MCF 10A (cell line): ENCODE measurements at regions not wholly inside any gene's neighbourhood (a gene's known extent, or its start where the extent isn't known, plus 50 kb on each side); places are given as distances from the start of the nearest gene placed in this dataset.

Experiments
- BruUV-seq: library from RNA; stranded (reverse); fragments of 400-500 nt; replicated peaks from 2 replicates; lab custom pipeline; 2021; lab: Mats Ljungman, UMichigan
- CTCF ChIA-PET: fragments of 300-600 bp; sonication (Branson Sonifier 250); formaldehyde crosslinking; extraction: SDS; loops from one replicate; lab custom pipeline; 2021; ENCODE audit warnings: antibody characterized with exemption, inconsistent platforms; lab: Yijun Ruan, JAX
- POLR2A ChIA-PET: fragments of 300-600, 350-650 bp; sonication (Branson Sonifier 250); formaldehyde crosslinking; extraction: SDS; loops from one replicate; lab custom pipeline; 2020; ENCODE audit warnings: antibody characterized with exemption, inconsistent platforms; lab: Yijun Ruan, JAX
- DNase-seq: peaks from one replicate; pipeline ENCODE4 v3.0.0-alpha.2; 2018; ENCODE audit not compliant: unreplicated experiment
- H3K27ac Mint-ChIP-seq: one replicate; pipeline ENCODE4 v1.8.0; 2022; ENCODE audit warnings: mild to moderate bottlenecking, low read depth, mixed read lengths; ENCODE audit not compliant: unreplicated experiment
- H3K27me3 Mint-ChIP-seq: one replicate; pipeline ENCODE4 v1.8.0; 2022; ENCODE audit warnings: mixed read lengths; ENCODE audit not compliant: insufficient read depth, unreplicated experiment
- H3K36me3 Mint-ChIP-seq: one replicate; pipeline ENCODE4 v1.8.0; 2022; ENCODE audit warnings: mild to moderate bottlenecking, moderate library complexity, mixed read lengths; ENCODE audit not compliant: insufficient read depth, unreplicated experiment
- H3K4me1 Mint-ChIP-seq: one replicate; pipeline ENCODE4 v1.8.0; 2022; ENCODE audit warnings: mixed read lengths; ENCODE audit not compliant: insufficient read depth, unreplicated experiment
- H3K4me3 Mint-ChIP-seq: one replicate; pipeline ENCODE4 v1.8.0; 2022; ENCODE audit warnings: mild to moderate bottlenecking, moderate library complexity, mixed read lengths; ENCODE audit not compliant: unreplicated experiment
- H3K9me3 Mint-ChIP-seq: one replicate; pipeline ENCODE4 v1.8.0; 2022; ENCODE audit warnings: mixed read lengths; ENCODE audit not compliant: unreplicated experiment
- CTCF ChIP-seq: fragments of 200-600 bp; IDR thresholded peaks from one replicate; pipeline ENCODE4 v1.8.0; 2022; ENCODE audit warnings: antibody characterized with exemption, mild to moderate bottlenecking; ENCODE audit not compliant: unreplicated experiment
- intact Hi-C: fragments of 100-400 bp; cut with micrococcal nuclease; formaldehyde crosslinking; loops from 2 replicates; pipeline ENCODE4 v1.14.1; 2022

- peak; percentile 31 for DNase-seq
- CTCF ChIA-PET: interaction anchor here (1.0 to 1.6 kb wide), 4 partner anchors 9 to 98 kb away, joined by 4 to 9 read pairs (median 6); no protein-coding TSS in a partner anchor
Observed at GRCh38 chr11:32213223-32213622, 122.3 kb downstream of the RCN1 start.

GRCh38 chr11:32215157-32215556 is 124.3 kb downstream of the RCN1 start:
- Mint-ChIP-seq H3K4me3 (no peak overlapping the region), H3K27me3 (peaks cover under 1% of the 10 kb centered on the region), H3K4me1 (no peaks in the 10 kb centered on the region), H3K9me3 (no peaks in the 10 kb centered on the region), H3K27ac (no peak overlapping the region), H3K36me3 (no peaks in the 10 kb centered on the region)
- CTCF ChIA-PET: interaction anchor here (0.7 to 2.8 kb wide), 5 partner anchors 14 to 163 kb away, joined by 3 to 6 read pairs (median 3); no protein-coding TSS in a partner anchor
- no TSS peak for BruUV-seq
- TF ChIP-seq CTCF: no peak
- intact Hi-C loops: no loop called here
- DNase-seq: no peak
- POLR2A ChIA-PET: no interaction called here

More at GRCh38 chr11:32213223-32213622, 122.3 kb downstream of the RCN1 start:
- POLR2A ChIA-PET: no interaction called here
- BruUV-seq: no TSS peak
- Mint-ChIP-seq H3K9me3 (no peaks in the 10 kb centered on the region), H3K36me3 (no peaks in the 10 kb centered on the region), H3K27ac (no peak overlapping the region), H3K27me3 (peaks cover 20% of the 10 kb centered on the region), H3K4me1 (no peaks in the 10 kb centered on the region), H3K4me3 (no peak overlapping the region)
- intact Hi-C loops: no loop called here
- TF ChIP-seq CTCF: no peak

- no peaks in the 10 kb centered on the region for H3K4me1 Mint-ChIP-seq
- ChIA-PET CTCF (no interaction called here), POLR2A (no interaction called here)
- H3K36me3 Mint-ChIP-seq: no peaks in the 10 kb centered on the region
- no peak overlapping the region for H3K27ac Mint-ChIP-seq
- H3K4me3 Mint-ChIP-seq: no peak overlapping the region
- no peak for TF ChIP-seq CTCF
- no peaks in the 10 kb centered on the region for H3K9me3 Mint-ChIP-seq
- no TSS peak for BruUV-seq
- H3K27me3 Mint-ChIP-seq: no peaks in the 10 kb centered on the region
- intact Hi-C loops: no loop called here
- no peak for DNase-seq
Observed at GRCh38 chr11:32216749-32217148, 125.9 kb downstream of the RCN1 start.

GRCh38 chr11:32219320-32219719 is 128.4 kb downstream of the RCN1 start:
- Mint-ChIP-seq H3K4me3 (no peak overlapping the region), H3K36me3 (no peaks in the 10 kb centered on the region), H3K4me1 (no peaks in the 10 kb centered on the region), H3K27me3 (peaks cover 11% of the 10 kb centered on the region), H3K9me3 (no peaks in the 10 kb centered on the region), H3K27ac (no peak overlapping the region)
- TF ChIP-seq CTCF: no peak
- BruUV-seq: no TSS peak
- intact Hi-C loops: no loop called here
- no peak for DNase-seq
- ChIA-PET CTCF (interaction anchor here (1.3 to 4.8 kb wide), 2 partner anchors 13 to 43 kb away, joined by 5 to 21 read pairs; no protein-coding TSS in a partner anchor), POLR2A (no interaction called here)
